ENCODE measurements at regions not wholly inside any gene's neighbourhood (a gene's known extent, or its start where the extent isn't known, plus 50 kb on each side); places are given as distances from the start of the nearest gene placed in this dataset.

GRCh38 chr1:59005491-59006288 lies 221.8 kb upstream of the JUN start:
- DNase-seq (ENCODE audit: low spot score), result no peak

DNA sequence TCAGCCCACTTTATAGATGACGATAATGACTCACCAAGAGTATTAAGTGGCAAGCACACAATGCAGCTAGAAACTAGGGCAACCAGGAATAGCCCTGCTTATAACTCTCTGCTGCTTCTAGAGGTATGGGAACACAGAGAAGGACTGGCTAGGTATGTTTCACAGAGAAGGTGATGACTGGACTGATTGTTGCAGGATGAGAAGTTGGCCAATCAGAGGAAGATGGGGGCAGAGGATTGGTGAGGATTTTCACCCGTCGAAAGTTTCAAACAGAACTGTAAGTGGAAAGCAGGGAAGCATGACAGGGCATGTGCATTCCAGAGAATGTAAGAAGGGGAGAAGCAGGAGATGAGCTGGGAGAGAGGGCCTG lies 222.4 kb upstream of the JUN start:
- no peak for DNase-seq (ENCODE audit: low spot score)

GRCh38 chr1:59006932-59007331 lies 223.1 kb upstream of the JUN start:
- DNase-seq (ENCODE audit: low spot score), result no peak

DNA sequence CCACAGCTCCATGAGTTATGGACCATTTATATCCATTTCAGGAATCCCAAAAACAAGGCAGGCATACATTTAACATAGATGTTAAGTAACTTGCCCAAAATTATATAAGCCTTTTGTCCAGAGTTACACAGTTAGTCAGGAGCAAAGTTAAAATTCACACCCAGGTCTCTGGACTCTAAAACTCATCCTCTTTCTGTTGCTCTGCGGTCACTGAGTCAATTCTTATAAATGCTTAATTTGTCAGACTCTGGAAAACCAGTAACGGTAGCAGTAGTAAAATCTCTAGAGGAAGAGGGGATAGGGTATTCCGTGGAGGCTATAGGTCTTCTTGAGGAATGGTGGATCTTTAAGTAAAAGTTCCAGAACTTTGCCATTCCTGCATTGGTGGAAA lies 223.6 kb upstream of the JUN start:
- DNase-seq (ENCODE audit: low spot score), result no peak

DNA sequence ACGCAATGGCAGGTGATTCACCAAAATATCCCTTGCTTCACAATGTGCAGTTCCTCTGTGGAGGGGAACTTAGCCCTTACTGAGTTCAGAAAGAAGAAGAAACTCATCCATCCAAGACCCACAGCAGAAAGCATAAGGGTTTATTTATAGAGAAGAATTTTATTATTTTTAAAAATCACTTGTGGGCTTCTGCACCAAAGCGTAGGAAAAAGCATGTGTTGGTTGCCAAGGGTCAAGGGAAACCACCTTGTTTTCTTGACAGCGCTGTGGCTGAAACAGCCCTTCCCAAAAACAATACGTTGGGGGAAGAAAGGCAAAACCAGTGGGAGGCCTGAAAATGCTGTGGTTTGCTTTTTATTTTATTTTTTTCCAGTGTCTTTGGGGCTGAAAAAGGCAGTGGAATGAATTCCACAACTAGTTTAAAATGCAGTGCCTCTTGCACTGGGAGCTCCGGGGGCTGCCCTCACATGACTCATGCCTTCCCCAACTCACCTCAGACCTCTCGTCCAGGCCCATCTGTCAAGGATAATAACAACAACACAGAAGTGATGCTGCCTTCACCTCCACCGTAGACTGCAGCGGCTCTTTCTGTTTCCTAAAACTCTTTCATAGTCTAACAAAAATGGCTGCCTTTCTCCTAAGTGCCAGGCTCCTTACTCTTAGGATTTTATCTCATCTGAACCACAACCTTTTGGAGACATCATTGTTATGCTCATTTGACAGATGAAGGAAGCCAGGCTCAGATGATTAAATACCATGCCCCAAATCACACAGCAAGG lies 224.2 kb upstream of the JUN start:
- no peak for DNase-seq (ENCODE audit: low spot score)

DNA sequence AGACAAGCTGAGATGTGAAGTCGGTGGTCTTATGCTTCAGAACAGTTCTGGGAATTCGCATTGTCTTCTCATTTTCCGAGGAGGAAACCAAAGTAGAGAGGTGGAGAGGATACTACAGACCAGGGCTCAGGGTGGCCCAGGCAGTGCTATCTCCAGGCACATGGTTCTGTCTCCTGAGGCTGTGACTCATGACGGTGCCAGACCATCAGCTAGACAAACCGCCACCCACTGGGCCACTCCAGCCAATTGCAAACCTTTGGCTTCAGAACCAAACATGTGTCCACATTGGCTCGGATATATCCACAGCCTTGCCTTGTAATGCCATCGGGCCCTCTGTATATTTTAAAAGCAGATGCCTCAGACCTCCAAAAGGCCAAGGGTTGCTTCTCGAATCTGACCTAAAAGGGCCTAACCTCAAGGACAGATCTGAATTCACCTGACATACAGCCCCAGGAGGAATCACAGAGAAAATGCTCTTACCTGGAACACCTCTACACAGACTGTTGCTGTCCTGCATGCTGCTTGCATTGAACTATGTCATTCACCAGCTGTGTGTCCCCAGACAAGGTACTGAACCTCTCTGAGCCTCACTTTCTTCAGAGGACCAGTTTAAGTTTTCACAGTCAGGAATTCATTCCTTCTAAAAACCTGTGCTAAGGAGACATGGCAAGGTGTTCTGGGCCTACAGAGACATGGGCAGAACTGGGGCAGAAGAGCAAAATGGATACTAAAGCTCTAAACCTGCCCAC lies 224.9 kb upstream of the JUN start:
- DNase-seq (ENCODE audit: low spot score), result no peak

DNA sequence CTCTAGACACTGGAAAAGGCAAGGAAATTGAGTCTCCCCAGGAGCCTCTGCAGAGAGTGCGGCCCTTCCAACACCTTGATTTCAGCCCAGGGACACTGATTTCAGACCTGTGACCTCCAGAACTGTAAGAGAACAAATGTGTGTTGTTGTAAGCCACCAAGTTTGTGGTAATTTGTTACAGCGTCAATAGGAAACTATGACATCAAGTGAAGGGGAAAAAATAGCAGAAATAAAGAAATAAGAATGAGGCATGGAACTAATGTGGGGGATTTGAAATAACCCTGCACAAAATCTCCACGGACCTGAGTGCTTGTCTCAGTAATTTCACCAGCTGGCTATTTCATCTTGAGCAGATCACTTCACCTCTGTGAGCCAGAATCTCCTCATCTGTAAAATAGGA lies 227.8 kb upstream of the JUN start:
- no peak for DNase-seq (ENCODE audit: low spot score)

DNA sequence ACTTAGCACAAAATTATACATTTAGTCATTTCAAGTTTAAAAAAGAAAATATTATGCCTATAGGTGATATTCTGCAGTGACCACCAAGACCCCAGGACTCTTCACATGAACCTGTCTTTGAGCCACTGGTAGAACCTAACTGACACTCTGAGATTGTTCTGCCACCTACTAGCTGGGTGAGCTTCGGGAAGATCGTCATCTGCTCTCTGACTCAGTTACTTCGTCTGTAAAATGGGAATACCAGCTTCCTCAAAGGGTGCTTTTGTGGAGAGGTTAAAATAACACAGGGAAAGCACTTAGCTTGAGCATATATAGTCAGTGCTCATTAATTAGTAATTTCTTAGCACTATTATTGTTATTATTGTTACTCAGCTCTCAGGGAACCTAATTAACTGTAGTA lies 228.5 kb upstream of the JUN start:
- no peak for DNase-seq (ENCODE audit: low spot score)

- no peak for DNase-seq (ENCODE audit: low spot score)
Observed at GRCh38 chr1:59013276-59013927, 229.6 kb upstream of the JUN start.

GRCh38 chr1:59013928-59014279 lies 230.1 kb upstream of the JUN start:
- DNase-seq (ENCODE audit: low spot score), result no peak

GRCh38 chr1:59014827-59015226 lies 231.0 kb upstream of the JUN start:
- DNase-seq (ENCODE audit: low spot score), result no peak

DNA sequence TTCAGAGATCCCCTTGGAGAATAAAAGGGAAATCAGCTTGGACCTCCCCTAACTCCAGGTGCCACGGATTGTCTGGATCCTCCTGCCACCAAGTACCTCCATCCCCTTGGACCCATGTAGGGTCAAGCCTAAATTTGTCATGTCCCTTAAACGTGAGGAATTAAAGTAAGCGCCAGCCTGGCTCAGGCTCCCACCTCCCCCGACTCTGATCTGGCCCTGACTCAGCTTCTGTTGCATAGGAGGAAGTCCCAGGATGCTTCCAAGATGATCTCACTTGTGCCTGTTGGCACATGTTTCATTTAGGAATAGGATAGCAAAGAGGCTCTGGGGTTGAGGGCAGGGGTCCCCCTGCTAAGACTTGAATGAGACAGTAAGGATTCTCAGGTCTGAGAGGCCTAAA lies 231.9 kb upstream of the JUN start:
- no peak for DNase-seq (ENCODE audit: low spot score)

DNA sequence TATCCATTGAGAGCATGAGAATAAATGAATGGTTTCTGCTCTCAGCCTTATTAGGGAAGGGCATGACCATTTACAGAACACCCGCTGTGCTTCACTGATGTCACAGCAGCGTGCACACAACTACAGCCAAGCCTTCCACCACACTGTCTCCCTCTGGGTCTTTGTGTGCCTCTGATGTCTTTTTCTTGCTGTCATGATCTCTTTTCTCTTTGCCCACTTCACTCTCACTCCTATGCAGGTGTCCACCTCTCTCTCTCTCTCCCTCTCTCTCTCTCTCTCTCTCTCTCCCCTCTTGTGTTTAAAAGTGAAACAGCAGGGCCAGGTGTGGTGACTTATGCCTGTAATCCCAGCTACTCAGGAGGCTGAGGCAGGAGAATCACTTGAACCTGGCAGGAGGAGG lies 232.5 kb upstream of the JUN start:
- no peak for DNase-seq (ENCODE audit: low spot score)

GRCh38 chr1:59017501-59018231 lies 233.8 kb upstream of the JUN start:
- no peak for DNase-seq (ENCODE audit: low spot score)

DNA sequence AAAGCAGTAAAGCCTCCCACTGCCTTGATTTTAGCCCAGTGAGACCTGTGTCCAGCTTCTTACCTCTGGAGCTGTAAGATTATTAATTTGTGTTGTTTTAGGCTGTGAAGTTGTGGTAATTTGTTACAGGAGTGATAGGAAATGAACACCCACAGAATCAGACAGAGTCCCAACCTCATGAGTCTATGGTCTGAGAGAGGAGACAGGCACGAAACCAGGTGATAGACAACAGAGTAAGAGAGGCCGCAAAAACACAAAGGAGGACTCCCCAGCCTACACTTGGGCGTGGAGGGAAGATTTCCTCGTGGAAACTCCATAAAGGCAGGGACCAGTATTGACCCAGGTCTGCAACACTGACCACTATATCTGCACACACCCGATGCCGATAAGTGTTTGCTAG lies 234.6 kb upstream of the JUN start:
- no peak for DNase-seq (ENCODE audit: low spot score)

GRCh38 chr1:59018860-59019259 lies 235.0 kb upstream of the JUN start:
- no peak for DNase-seq (ENCODE audit: low spot score)

- DNase-seq (ENCODE audit: low spot score), result no peak
Observed at GRCh38 chr1:59020151-59020997, 236.5 kb upstream of the JUN start.

DNA sequence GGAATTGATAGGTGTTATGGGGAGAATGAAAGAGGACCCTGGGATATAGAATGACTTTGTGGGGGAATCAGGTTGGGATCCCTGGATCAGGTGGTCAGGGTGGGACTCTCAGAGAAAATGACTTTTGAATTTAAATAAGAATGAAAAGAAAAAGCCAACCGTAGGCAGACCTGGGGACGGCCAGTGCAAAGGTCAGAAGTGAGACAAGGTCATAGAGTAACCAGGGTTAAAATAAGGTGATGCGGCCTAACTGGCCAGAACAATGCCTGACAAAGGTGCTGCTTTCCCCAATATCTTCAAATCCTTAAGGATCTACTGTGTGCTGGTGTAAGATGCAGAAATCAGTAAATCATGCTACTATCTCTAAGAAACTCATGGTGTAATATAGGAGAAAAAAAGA lies 238.4 kb upstream of the JUN start:
- no peak for DNase-seq (ENCODE audit: low spot score)

GRCh38 chr1:59022799-59023198 lies 239.0 kb upstream of the JUN start:
- no peak for DNase-seq (ENCODE audit: low spot score)

GRCh38 chr1:59025201-59025600 lies 241.4 kb upstream of the JUN start:
- DNase-seq (ENCODE audit: low spot score), result no peak

DNA sequence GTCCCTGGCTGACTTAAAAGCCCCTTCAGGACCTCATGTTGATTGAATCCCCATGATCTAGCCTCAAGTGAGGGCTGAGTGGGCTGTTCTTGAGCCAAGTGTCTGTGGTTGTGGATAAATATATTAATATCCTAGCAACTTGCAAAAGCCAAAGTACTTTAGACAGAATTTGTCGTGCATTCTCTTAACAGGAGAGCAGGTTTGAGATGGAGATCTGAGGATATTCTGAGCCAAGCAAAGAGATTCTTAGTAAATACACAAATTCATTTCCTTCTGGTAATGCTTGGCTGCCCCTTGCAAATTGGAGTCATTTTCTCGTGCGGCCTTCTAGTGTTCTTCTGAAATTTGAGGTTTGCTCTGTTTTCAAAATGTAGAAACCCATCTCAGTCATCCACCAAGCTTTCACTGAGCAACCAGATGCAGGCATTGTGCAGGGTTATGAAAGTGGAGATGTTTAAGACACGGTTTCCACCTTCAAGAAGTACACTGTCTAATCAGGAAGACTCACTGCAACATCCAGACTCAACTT lies 242.1 kb upstream of the JUN start:
- DNase-seq (ENCODE audit: low spot score), result no peak

Measured in D341Med (cell line).